ENCODE measurements at regions not wholly inside any gene's neighbourhood (a gene's known extent, or its start where the extent isn't known, plus 50 kb on each side); places are given as distances from the start of the nearest gene placed in this dataset.

DNA sequence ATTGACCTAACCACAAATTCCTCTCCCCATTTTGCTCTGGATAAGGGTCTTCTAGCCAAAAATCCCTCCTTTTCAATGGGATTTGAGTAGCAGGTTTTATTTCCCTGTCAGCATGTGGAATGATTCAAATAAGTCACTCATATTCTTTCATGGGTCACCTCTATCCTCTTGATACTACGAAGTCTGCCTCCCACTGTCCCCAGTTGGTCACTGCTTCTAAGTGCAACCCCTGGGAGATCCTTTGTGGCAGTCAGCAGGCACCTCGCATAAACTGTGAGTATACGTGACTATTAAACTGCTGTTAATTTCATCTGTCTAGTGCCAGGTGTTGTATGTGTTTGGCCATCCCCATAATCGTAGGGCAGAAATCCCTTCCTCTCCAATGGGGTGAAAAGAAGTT, 1667.9 kb upstream of the PCDH7 start:
- no peak for ATAC-seq (ENCODE audit: low FRiP score in 2 of 2)

DNA sequence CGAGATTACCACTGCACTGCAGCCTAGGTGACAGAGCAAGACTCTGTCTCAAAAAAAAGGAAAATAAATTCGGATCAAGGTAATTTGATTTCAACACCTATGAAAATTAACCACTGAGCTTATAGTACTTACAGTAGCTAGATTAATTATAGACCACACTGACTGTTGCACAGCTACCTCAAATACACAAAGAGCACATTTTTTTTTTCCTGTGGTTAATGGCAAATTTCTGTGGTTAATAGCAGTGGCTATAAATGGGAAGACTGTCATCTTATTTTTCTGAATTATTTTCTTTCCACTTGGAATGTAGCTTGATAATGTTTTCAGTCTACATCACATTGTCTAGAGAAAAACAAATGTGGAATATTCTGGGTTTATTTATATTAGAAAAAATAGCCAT, 1661.6 kb upstream of the PCDH7 start:
- Histone ChIP-seq H3K36me3 (no peaks in the 10 kb centered on the region), H3K27ac (no peak overlapping the region), H3K9me3 (no peaks in the 10 kb centered on the region), H3K27me3 (no peaks in the 10 kb centered on the region), H3K4me3 (no peak overlapping the region), H3K4me1 (no peaks in the 10 kb centered on the region)
- DNase-seq (no peak), ATAC-seq (ENCODE audit: low FRiP score in 2 of 2) (no peak)
- 71 to 81% methylated on average over 2 of the region's 2 CpGs for WGBS, 2 donors
- TF ChIP-seq EP300 (IDR thresholded peaks at IDR 0.05) (no peak), POLR2AphosphoS5 (IDR thresholded peaks at IDR 0.05) (no peak), POLR2A (IDR thresholded peaks at IDR 0.05) (no peak)
- TF ChIP-seq, protein P1, sequence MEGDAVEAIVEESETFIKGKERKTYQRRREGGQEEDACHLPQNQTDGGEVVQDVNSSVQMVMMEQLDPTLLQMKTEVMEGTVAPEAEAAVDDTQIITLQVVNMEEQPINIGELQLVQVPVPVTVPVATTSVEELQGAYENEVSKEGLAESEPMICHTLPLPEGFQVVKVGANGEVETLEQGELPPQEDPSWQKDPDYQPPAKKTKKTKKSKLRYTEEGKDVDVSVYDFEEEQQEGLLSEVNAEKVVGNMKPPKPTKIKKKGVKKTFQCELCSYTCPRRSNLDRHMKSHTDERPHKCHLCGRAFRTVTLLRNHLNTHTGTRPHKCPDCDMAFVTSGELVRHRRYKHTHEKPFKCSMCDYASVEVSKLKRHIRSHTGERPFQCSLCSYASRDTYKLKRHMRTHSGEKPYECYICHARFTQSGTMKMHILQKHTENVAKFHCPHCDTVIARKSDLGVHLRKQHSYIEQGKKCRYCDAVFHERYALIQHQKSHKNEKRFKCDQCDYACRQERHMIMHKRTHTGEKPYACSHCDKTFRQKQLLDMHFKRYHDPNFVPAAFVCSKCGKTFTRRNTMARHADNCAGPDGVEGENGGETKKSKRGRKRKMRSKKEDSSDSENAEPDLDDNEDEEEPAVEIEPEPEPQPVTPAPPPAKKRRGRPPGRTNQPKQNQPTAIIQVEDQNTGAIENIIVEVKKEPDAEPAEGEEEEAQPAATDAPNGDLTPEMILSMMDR (IDR thresholded peaks at IDR 0.05): no peak

More for the DNA sequence above, 1667.9 kb upstream of the PCDH7 start:
- Histone ChIP-seq H3K4me3 (no peak overlapping the region), H3K9me3 (peaks cover 0 to 6% (median 0%) of the 10 kb centered on the region in 4 donors), H3K27ac (no peak overlapping the region), H3K4me1 (no peaks in the 10 kb centered on the region), H3K27me3 (no peaks in the 10 kb centered on the region), H3K36me3 (no peaks in the 10 kb centered on the region)
- no peak for DNase-seq
- 76 to 86% methylated on average over 4 of the region's 4 CpGs for WGBS, 2 donors
- TF ChIP-seq POLR2A (IDR thresholded peaks at IDR 0.05): no peak

DNA sequence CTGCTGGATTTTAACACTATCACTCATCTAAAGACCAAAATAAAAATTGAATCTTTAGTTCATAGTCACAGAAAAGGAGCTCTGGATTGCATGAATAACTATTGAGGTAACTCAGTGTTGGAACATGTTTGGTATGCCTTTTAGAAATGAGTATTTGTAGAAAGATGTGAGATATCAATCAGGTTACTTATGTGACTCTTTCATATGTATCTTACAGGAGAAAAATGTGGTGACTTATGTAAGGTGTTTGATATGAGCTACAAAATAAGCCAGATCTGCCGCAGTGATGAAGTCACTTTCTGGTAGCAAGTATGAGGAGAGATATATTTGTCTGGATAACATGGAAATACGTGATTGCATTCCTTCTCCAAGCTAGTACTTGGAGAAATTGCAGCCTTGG, 1653.3 kb upstream of the PCDH7 start:
- Histone ChIP-seq H3K4me3 (no peak overlapping the region), H3K4me1 (no peaks in the 10 kb centered on the region), H3K27me3 (no peaks in the 10 kb centered on the region), H3K9me3 (peaks cover 0 to 4% (median 2%) of the 10 kb centered on the region in 4 donors), H3K27ac (no peak overlapping the region), H3K36me3 (no peaks in the 10 kb centered on the region)
- TF ChIP-seq EP300 (IDR thresholded peaks at IDR 0.05): no peak
- TF ChIP-seq POLR2AphosphoS5 (IDR thresholded peaks at IDR 0.05): no peak
- TF ChIP-seq, protein P1 (IDR thresholded peaks at IDR 0.05): no peak
- no peak for TF ChIP-seq POLR2A (IDR thresholded peaks at IDR 0.05)
- WGBS, 2 donors: 61 to 81% methylated on average over 2 of the region's 2 CpGs
- no peak for ATAC-seq (ENCODE audit: low FRiP score in 2 of 2)
- DNase-seq: no peak

DNA sequence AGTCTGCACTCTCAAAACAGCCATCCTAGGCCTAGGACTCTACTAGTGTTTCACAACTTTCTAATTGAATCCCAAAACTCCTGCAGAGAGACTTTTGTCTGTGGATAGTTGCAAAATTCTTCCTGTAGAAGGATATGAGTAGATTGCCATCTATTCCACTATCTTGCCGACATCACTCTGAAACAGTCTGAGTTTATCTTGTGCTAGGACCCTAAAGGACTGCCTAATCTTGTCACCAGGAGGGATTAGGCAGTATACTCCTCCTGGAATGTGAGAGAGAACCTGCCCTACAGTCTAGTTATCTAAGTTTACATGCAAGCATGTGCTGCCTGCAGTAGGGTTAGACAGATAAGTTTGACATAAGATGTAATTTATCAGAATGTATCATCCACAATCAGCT, 1646.6 kb upstream of the PCDH7 start:
- WGBS, 2 donors: 70 to 71% methylated on average over 1 of the region's 1 CpG
- H3K36me3 ChIP-seq: no peaks in the 10 kb centered on the region
- no peak overlapping the region for H3K4me3 ChIP-seq
- H3K27ac ChIP-seq: no peak overlapping the region
- H3K9me3 ChIP-seq: peaks cover 0 to 11% (median 5%) of the 10 kb centered on the region in 4 donors
- ATAC-seq (ENCODE audit: low FRiP score in 2 of 2) (no peak), DNase-seq (no peak)
- no peaks in the 10 kb centered on the region for H3K27me3 ChIP-seq
- TF ChIP-seq EP300 (IDR thresholded peaks at IDR 0.05) (no peak), POLR2A (IDR thresholded peaks at IDR 0.05) (no peak), POLR2AphosphoS5 (IDR thresholded peaks at IDR 0.05) (no peak)
- TF ChIP-seq, protein P1 (IDR thresholded peaks at IDR 0.05): no peak
- no peaks in the 10 kb centered on the region for H3K4me1 ChIP-seq

DNA sequence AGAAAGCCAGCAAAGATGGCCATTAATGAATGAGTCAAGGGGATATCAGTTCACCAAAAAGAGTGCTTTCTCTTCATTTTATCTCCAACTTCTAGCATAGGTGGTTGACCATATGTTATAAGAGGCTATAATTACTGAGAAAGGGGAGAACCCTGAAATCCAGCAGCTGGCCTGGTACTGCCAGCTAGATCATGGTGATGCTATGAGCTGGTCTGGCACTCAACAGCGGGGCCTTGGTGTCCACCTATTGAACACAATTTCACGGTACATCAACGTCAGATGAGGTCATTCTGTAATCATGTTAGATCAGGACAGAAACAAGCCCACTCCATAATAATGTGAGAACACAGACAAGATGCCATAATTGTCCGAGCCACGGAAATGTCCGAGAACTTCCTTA, 1644.8 kb upstream of the PCDH7 start:
- TF ChIP-seq EP300 (IDR thresholded peaks at IDR 0.05): no peak
- DNase-seq: no peak
- Histone ChIP-seq H3K4me3 (no peak overlapping the region), H3K27me3 (no peaks in the 10 kb centered on the region), H3K36me3 (no peaks in the 10 kb centered on the region), H3K27ac (no peak overlapping the region), H3K4me1 (no peaks in the 10 kb centered on the region), H3K9me3 (peaks cover 0 to 11% (median 5%) of the 10 kb centered on the region in 4 donors)
- 82 to 92% methylated on average over 6 of the region's 6 CpGs for WGBS, 2 donors
- ATAC-seq (ENCODE audit: low FRiP score in 2 of 2): no peak

DNA sequence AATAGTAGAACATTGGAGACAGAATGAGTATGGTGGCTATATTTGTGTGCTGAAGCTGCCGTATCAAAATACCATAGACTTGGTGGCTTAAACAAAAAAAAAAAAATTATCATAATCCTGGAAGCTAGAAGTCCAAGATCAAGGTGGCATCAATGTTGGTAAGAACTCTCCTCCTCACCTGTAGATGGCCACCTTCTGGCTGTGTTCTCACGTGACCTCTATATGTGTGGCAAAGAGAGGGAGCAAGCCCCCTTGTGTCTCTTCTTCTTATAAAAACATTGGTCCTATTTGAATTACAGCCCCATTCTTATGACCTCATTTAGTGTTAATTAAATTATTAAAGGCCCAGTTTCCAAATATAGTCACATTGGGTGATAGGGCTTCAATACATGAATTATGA, 1640.9 kb upstream of the PCDH7 start:
- TF ChIP-seq POLR2AphosphoS5 (IDR thresholded peaks at IDR 0.05) (no peak), POLR2A (IDR thresholded peaks at IDR 0.05) (no peak), EP300 (IDR thresholded peaks at IDR 0.05) (no peak)
- TF ChIP-seq, protein P1 (IDR thresholded peaks at IDR 0.05): no peak
- Histone ChIP-seq H3K27ac (no peak overlapping the region), H3K9me3 (no peaks in the 10 kb centered on the region), H3K36me3 (no peaks in the 10 kb centered on the region), H3K27me3 (no peaks in the 10 kb centered on the region), H3K4me3 (no peak overlapping the region), H3K4me1 (no peaks in the 10 kb centered on the region)
- no peak for DNase-seq
- ATAC-seq (ENCODE audit: low FRiP score in 2 of 2): no peak
- 73 to 79% methylated on average over 2 of the region's 2 CpGs for WGBS, 2 donors
